ENCODE measurements at regions not wholly inside any gene's neighbourhood (a gene's known extent, or its start where the extent isn't known, plus 50 kb on each side); places are given as distances from the start of the nearest gene placed in this dataset.
"Not testable (repeated sequence)": the region's sequence is repeated elsewhere in the genome, so short reads cannot be mapped to it uniquely, and the experiment has no call there.

DNA sequence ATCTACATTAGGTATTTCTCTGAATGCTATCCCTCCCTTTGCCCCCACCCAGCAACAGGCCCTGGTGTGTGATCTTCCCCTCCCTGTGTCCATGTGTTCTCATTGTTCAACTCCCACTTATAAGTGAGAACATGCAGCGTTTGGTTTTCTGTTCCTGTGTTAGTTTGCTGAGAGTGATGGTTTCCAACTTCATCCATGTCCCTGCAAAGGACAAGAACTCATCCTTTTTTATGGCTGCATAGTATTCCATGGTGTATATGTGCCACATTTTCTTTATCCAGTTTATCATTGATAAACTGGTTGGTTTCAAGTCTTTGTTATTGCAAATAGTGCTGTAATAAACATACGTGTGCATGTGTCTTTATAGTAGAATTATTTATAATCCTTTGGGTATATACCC is 55.5 kb upstream of the RASA1 start:
- not testable (repeated sequence) for H3K9me3 ChIP-seq (ENCODE audit: control insufficient read depth, low read length, poor library complexity, severe bottlenecking); H3K27me3 Mint-ChIP-seq; H3K27ac Mint-ChIP-seq; ATAC-seq; H3K36me3 Mint-ChIP-seq (ENCODE audit: low read depth); H3K4me3 Mint-ChIP-seq; DNase-seq
- peaks cover 21% of the 10 kb centered on the region for H3K4me1 Mint-ChIP-seq

DNA sequence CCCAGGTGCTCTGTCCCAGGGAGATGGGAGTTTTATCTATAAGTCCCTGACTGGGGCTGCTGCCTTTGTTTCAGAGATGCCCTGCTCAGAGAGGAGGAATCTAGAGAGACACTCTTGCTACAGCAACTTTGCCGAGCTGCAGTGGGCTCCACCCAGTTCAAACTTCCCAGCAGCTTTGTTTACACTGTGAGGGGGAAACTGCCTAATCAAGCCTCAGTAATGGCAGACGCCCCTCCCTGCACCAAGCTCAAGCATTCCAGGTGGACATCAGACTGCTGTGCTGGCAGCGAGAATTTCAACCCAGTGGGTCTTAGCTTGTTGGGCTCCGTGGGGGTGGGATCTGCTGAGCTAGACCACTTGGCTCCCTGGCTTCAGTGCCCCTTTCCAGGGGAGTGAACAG is 50.2 kb upstream of the RASA1 start:
- DNase-seq; H3K4me3 Mint-ChIP-seq; H3K27me3 Mint-ChIP-seq; ATAC-seq; H3K9me3 ChIP-seq (ENCODE audit: control insufficient read depth, low read length, poor library complexity, severe bottlenecking); H3K27ac Mint-ChIP-seq; H3K36me3 Mint-ChIP-seq (ENCODE audit: low read depth): not testable (repeated sequence)
- H3K4me1 Mint-ChIP-seq, result peaks cover 16% of the 10 kb centered on the region

Measured in T-helper 17 cell (primary cell).